Stimulated activated CD4-positive, alpha-beta T cell treated with anti-CD3 and anti-CD28 coated beads, TNF-alpha, amount 100 ng/mL, for 24 hours (primary cell): ENCODE measurements at regions not wholly inside any gene's neighbourhood (a gene's known extent, or its start where the extent isn't known, plus 50 kb on each side); places are given as distances from the start of the nearest gene placed in this dataset.
"Not testable (repeated sequence)": the region's sequence is repeated elsewhere in the genome, so short reads cannot be mapped to it uniquely, and the experiment has no call there.

Experiments
- DNase-seq, 3 experiments: peaks; one replicate each; pipeline ENCODE4 v3.0.0-alpha.2; 2020; ENCODE audit warnings: low read depth in 3 of 3

DNA sequence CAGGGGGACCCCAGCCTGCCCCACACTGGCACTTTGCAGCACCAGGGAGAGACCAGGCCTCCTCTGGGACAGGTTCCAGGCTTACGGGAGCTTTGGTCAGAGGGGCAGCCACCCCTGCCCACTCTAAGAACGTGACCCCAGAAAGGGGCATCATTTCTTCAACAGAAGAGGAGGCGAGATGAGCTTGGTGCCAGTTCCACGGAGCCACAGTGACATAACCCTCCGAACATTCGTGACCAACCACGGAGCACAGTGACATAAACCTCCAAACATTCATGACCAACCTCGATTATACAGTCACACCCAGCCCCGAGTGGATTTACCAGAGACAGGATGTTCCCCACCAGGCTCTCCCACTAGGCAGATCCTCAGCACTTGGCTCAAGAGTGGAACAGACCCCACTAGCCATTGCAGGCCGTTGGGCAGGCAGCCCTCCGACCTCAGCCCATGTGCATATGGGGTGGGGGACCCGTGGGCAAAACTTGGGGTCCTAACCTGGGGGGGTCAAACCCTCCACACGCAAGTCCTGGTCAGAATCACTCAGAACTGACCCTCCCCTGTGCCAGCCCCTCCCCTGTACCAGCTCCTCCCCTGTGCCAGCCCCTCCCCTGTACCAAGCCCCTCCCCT, 112.9 kb downstream of the METRNL start:
- DNase-seq = no peak

DNA sequence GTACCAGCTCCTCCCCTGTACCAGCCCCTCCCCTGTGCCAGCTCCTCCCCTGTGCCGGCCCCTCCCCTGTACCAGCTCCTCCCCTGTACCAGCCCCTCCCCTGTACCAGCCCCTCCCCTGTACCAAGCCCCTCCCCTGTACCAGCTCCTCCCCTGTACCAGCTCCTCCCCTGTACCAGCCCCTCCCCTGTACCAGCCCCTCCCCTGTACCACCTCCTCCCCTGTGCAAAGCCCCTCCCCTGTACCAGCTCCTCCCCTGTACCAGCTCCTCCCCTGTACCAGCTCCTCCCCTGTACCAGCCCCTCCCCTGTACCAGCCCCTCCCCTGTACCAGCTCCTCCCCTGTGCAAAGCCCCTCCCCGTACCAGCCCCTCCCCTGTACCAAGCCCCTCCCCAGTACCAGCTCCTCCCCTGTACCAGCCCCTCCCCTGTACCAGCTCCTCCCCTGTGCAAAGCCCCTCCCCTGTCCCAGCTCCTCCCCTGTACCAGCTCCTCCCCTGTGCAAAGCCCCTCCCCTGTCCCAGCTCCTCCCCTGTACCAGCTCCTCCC, 113.5 kb downstream of the METRNL start:
- DNase-seq = not testable (repeated sequence)

- DNase-seq = no peak
Measured at GRCh38 chr17:83193336-83194185, 114.2 kb downstream of the METRNL start.

DNA sequence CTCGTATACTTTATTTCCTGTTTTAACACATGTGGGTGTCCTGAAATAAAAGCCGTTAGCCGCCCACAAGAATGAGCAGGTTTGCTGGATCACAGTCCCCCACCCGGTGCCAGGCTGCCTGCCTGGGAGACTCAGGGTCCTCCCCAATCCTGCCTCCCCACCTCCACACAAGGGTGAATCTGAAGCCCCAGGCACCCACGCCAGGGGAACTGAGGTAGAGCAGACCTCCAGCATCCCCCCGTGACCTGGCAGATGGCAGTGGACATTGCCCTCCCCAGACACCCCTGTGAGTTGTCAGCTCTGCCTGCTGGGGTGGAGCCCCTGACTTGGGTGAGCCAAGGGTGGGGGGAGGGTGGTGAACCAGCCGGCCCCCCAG, 114.8 kb downstream of the METRNL start:
- no peak for DNase-seq

DNA sequence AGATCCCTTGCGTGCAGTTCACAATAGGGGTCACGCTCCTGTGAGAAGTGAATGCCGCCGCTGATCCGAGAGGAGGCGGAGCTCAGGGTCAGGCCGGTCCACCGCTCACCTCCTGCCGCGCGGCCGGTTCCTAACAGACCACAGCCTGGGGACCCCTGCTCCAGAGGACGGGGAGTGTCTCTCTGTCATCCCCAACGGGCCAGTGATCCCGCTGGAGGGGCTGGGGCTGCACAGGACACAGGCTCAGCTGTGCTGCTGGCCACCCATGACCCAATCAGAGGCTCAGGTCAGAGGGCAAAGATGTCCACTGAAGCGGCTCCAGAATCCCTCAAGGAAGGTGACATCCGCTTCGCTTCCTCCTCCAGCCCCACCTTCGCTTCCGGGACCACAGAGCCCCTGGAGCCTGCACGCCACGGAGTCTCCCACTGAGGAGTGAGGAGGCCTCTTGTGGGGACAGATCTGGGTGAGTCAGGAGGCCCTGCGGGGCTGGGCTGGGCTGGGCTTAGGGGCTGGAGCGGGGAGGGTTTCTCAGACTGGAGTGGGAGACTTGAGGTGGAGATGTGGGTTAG, 115.4 kb downstream of the METRNL start:
- DNase-seq = no peak

- DNase-seq = no peak
Measured at GRCh38 chr17:83195330-83196023, 116.1 kb downstream of the METRNL start.

DNA sequence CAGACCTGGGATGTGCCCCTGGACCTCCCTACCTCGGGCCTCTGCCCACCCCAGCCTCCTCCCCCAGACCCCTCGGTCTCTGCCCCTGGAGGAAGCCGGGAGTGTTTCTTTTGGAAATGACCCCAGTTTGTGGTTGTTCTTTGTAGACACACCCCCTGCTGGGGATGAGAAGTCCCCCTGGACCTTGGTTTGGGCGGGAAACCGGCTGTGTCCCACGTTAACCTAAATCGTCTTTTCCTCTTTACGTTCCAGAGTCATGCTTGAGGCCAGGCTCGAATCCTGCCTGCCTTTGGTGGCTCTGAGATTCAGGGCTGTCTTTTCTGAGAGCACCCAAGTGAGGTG, 116.6 kb downstream of the METRNL start:
- DNase-seq = no peak

DNA sequence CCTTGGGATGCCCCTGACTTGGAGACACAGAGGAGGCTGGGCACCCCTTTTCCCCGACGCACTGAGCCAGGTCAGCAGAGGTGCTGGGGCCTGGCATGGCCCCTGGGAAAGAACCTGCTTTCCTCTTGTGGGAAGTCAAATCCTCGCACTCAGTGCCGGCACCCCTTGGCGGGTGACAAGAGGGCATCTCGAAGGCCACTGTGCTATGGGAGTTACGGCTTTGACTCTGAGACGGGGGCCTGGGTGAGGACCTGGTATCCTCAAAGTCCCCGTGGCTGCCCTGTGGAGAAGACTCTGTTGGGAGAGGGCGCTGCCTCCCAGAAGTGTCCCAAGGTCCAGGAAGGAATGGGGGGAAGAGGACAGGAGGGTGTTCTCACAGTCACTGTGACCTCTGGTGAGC, 117.0 kb downstream of the METRNL start:
- DNase-seq = no peak

GRCh38 chr17:83196973-83197880, 117.8 kb downstream of the METRNL start:
- DNase-seq = no peak

DNA sequence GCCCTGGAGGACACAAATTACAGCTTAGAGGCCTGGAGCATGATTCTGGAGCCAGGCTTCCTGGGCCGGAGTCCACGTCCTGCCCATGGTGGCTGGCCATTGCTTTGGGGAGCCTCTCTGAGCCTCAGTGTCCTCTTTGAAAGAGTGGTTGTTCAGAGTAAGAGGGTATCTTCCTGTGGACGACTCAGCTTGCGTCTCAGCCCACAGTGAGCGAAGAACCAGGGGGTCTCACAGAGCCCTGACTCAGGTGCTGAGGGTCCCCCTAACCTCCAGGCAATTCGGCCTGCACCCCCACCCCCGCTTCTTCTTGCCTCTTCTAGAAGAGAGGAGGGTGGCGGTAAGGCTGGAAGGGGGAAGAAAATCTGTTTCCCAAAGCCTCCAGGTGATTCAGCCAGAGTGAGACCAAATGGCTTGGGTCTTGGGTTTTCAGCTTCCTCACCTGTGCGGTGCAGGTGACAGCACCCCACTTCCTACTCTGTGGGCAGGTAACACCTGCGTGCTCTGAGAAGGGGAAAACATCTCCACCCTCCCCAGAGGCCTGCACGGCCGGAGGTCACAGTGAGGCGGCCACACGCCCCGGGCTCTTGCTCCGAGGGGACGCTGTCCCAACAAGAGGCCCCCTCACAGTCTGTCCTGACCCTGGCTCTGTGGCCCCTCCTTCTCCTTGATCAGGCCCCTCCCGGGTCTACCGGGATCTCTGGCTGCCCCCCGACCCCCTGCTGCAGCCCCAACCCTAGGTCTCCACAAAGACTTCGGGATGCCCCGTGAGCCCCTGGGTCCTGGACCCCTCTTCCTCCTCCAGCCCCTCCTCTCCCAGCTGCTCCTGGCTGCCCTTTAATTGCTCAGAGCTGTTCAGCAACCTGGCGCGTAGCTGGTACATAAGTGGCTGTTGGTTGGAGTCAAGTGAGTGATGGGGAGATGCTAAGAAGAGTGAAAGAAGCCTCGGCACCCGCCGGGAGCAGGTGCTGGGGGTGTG, 119.2 kb downstream of the METRNL start:
- no peak for DNase-seq

DNA sequence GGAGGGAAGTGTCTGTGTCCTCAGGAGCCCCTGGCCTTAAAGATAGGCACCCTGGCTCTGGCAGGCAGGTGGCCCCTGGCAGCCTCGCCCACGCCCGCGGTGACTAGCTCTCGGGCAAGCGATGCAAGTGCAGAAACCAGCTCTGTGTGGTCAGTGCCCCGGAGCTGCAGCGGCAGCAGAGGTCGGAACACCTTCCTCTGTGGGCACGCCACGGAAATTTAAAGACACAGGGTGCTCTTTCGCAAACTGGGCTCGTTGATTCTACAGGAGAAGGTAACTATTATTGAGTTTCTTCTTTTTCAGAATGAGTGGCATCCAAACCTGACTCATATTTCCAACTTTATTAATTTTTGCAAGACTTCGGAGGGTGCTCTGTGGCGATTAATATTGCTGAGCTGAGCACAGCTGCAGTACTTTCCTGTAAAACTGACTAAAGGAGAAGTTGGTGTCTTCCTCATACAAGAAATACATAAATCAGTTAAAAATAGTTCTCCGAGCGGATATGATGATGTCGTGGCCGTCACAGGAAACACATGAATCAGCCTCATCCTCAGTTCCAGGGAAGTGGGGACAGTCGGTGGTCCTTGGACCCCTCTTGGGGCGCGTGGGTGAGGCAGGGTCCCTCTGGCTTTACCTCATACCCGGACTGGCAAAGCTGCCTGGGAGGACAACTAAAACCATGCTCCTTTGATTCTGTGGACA, 120.2 kb downstream of the METRNL start:
- DNase-seq = peak in 2 of 3 experiments; percentile 24 to 74

- peak in 1 of 3 experiments; percentile 60 for DNase-seq
Measured at GRCh38 chr17:83200231-83200699, 120.9 kb downstream of the METRNL start.

DNA sequence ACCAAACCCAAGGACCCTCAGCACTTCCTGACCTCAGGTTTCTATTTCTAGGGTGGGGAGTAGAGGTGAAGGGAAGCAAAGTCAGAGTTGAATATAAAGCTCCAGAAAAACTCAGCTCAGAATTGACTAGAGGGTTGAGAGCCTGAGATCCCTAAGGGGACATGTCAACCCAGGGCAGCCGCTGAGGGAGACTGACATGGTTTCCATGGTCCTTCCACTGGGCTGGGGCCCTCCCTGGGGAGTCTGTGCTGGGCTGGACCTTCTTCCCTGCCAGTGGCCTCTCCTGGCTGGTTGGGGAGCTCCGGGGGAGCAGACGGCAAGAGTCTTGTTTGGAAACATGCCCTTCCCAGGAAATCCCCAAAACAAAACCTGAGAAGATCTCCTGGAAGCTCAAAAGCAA, 121.3 kb downstream of the METRNL start:
- no peak for DNase-seq

DNA sequence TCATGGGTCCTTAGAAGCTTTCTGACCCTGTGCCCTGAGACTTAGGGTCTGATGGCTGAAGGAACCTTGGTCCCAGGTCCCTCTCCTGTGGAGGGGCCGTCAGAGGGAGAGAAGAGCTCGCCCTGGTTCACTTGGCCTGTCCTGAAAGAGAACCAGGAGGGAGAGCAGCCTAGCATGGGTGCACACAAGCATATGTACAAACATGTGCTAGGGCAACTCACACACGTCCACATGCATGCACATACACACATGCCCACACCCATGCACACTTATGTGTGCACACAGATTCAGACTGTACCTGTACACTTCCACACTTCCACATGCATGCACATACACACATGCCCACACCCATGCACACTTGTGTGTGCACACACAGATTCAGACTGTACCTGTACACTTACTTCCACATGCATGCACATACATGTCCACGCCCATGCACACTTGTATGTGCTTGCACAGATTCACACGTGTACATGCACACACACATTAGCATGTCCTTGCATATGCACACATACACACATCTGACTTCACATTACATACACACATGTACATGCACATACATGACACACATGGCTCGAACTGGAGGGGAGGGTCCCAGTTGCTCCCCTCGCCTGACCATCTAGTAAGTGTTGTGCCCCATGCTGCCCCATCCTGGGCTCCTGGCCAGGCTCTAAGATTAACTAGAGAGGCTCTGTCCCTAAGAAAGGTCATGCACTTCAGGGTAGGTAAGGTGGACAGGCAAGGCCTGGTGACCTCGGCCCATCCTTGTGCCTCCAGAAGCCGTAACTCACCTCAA, 122.0 kb downstream of the METRNL start:
- no peak for DNase-seq

- DNase-seq = no peak
Measured at GRCh38 chr17:83202002-83203000, 122.9 kb downstream of the METRNL start.

- no peak for DNase-seq
Measured at GRCh38 chr17:83203073-83203471, 123.7 kb downstream of the METRNL start.
